Gastrocnemius medialis (tissue), 4 donors: ENCODE measurements at regions not wholly inside any gene's neighbourhood (a gene's known extent, or its start where the extent isn't known, plus 50 kb on each side); places are given as distances from the start of the nearest gene placed in this dataset.
"Not testable (repeated sequence)": the region's sequence is repeated elsewhere in the genome, so short reads cannot be mapped to it uniquely, and the experiment has no call there.

Source experiments
- ATAC-seq, 2 donors: fragments of 150-250 bp; one replicate each; pipeline ENCODE4 v1.9.1; 2016
- DNase-seq, 2 donors: peaks; one replicate each; pipeline ENCODE4 v3.0.0-alpha.2; 2019
- H3K27ac ChIP-seq, 4 donors: fragments of 200-600 bp; sonication (generic); 1 replicate in 1 of 4; 2 replicates in 3 of 4; pipeline ENCODE4 v1.5.1; 2016 to 2018; ENCODE audit warnings: mild to moderate bottlenecking in 2 of 4, moderate library complexity in 1 of 4
- H3K27me3 ChIP-seq, 3 donors: fragments of 200-600 bp; sonication (generic) in 2 of 3; 1 replicate in 1 of 3; 2 replicates in 2 of 3; pipeline versions ENCODE4 v1.5.1 to v1.6.0; 2016 to 2019; ENCODE audit warnings: mild to moderate bottlenecking in 1 of 3, moderate library complexity in 1 of 3
- H3K36me3 ChIP-seq, 2 donors: fragments of 200-600 bp; sonication (generic) in 1 of 2; one replicate each; pipeline ENCODE4 v1.5.1; 2017 to 2018
- H3K4me1 ChIP-seq, 2 donors: fragments of 200-600 bp; sonication (generic) in 1 of 2; one replicate each; pipeline ENCODE4 v1.5.1; 2016 to 2017; ENCODE audit warnings: mild to moderate bottlenecking in 2 of 2
- H3K4me3 ChIP-seq, 4 donors: fragments of 200-600 bp; sonication (generic) in 3 of 4; 1 replicate in 1 of 4; 2 replicates in 3 of 4; pipeline ENCODE4 v1.5.1; 2016 to 2019; ENCODE audit warnings: mild to moderate bottlenecking in 2 of 4
- H3K9me3 ChIP-seq, 3 donors: fragments of 200-600 bp; sonication (generic) in 2 of 3; 1 replicate in 1 of 3; 2 replicates in 2 of 3; pipeline ENCODE4 v1.5.1; 2016 to 2019
- CTCF ChIP-seq, 5 experiments: fragments of 450-650 bp in 3 of 5; fragments of 200-600 bp in 2 of 5; sonication (generic) in 2 of 5; IDR thresholded peaks in 4 of 5; conservative IDR thresholded peaks in 1 of 5; 1 replicate in 4 of 5; 2 replicates in 1 of 5; pipeline ENCODE4 v1.5.1; 2016 to 2019; ENCODE audit warnings: antibody characterized with exemption in 5 of 5, mild to moderate bottlenecking in 3 of 5, moderate library complexity in 3 of 5
- POLR2A ChIP-seq, 2 donors: fragments of 450-650 bp; IDR thresholded peaks; one replicate each; pipeline ENCODE4 v1.6.1; 2017; ENCODE audit warnings: antibody characterized with exemption in 2 of 2, mild to moderate bottlenecking in 2 of 2, moderate library complexity in 2 of 2
- in situ Hi-C, 4 donors: fragments of 200-750 bp; cut with MboI; loops; one replicate each; pipeline versions ENCODE4 v1.15.0 to v1.8.0; 2017; ENCODE audit warnings: low sequenced_read_pairs in 4 of 4
- intact Hi-C: fragments of 100-400 bp; cut with DNase I; formaldehyde crosslinking; loops from one replicate; pipeline ENCODE4 v1.15.1; 2023; ENCODE audit warnings: low total_unique reads

- H3K27me3 ChIP-seq, H3K36me3 ChIP-seq, H3K9me3 ChIP-seq, intact Hi-C loops, in situ Hi-C loops: not testable (repeated sequence)
- peaks cover 33 to 36% of the 10 kb centered on the region in 2 donors for H3K4me1 ChIP-seq
- peak overlapping the region; percentile 61 to 78 (median 74) for H3K4me3 ChIP-seq
- DNase-seq = peak; percentile 93 to 96
- TF ChIP-seq POLR2A (IDR thresholded peaks at IDR 0.05) = peak; percentile 71 to 78
- ATAC-seq = peak; percentile 80 to 90
- peak overlapping the region; percentile 84 to 98 (median 94) for H3K27ac ChIP-seq
Measured at GRCh38 chr1:827211-828063, 96.3 kb upstream of the SAMD11 start.

GRCh38 chr1:829324-829723 lies 94.4 kb upstream of the SAMD11 start:
- in situ Hi-C loops, DNase-seq, H3K36me3 ChIP-seq, intact Hi-C loops, H3K9me3 ChIP-seq, ATAC-seq, H3K4me3 ChIP-seq, H3K27me3 ChIP-seq: not testable (repeated sequence)
- Histone ChIP-seq H3K4me1 (peaks cover 33 to 36% of the 10 kb centered on the region in 2 donors), H3K27ac (peak overlapping the region; percentile 76 to 83 (median 78))

DNA sequence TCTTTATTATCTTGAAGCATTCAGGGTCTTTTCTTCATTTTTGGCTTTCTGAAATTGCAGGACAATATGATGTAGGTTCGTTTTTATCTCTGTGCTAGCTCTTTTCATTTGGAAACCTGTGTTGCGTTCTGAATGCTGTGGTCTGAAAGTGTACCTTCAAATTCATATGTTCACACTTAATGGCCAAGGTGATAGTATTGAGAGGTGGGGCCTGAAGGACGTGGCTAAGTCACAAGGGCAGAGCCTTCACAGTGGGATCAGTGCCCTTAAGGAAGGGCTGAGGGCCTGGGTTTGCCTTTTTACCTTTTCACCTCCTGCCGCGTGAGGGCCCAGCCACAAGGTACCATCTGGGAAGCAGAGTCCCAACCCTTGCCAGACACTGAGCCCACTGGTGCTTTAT lies 93.8 kb upstream of the SAMD11 start:
- peaks cover 33 to 34% of the 10 kb centered on the region in 2 donors for H3K4me1 ChIP-seq
- H3K36me3 ChIP-seq, intact Hi-C loops, H3K9me3 ChIP-seq, ATAC-seq, H3K4me3 ChIP-seq, H3K27me3 ChIP-seq, DNase-seq, in situ Hi-C loops: not testable (repeated sequence)
- H3K27ac ChIP-seq = peak overlapping the region; percentile 76 to 83 (median 78)

- H3K27me3 ChIP-seq, H3K36me3 ChIP-seq, H3K4me3 ChIP-seq, in situ Hi-C loops, H3K9me3 ChIP-seq, intact Hi-C loops: not testable (repeated sequence)
- peak in 1 of 2 donors; percentile 75 for DNase-seq
- ATAC-seq = peak in 1 of 2 donors; percentile 41
- Histone ChIP-seq H3K27ac (peak overlapping the region in 2 of 4 donors; percentile 77 to 80), H3K4me1 (peaks cover 30 to 31% of the 10 kb centered on the region in 2 donors)
Measured at GRCh38 chr1:830750-831149, 93.0 kb upstream of the SAMD11 start.

GRCh38 chr1:831522-831921 lies 92.2 kb upstream of the SAMD11 start:
- DNase-seq = no peak
- Histone ChIP-seq H3K27me3 (no peaks in the 10 kb centered on the region), H3K4me1 (peaks cover 32 to 33% of the 10 kb centered on the region in 2 donors), H3K27ac (peak overlapping the region; percentile 77 to 78 (median 78)), H3K4me3 (no peak overlapping the region), H3K9me3 (no peaks in the 10 kb centered on the region), H3K36me3 (peaks cover 0 to 8% of the 10 kb centered on the region in 2 donors)
- intact Hi-C loops = no loop called here
- ATAC-seq = no peak
- in situ Hi-C loops = no loop called here
- no peak for TF ChIP-seq CTCF (IDR thresholded peaks at IDR 0.05 in 4 of 5, conservative IDR thresholded peaks at IDR 0.05 in 1 of 5)
- no peak for TF ChIP-seq POLR2A (IDR thresholded peaks at IDR 0.05)

GRCh38 chr1:832136-832535 lies 91.6 kb upstream of the SAMD11 start:
- in situ Hi-C loops (no loop called here), intact Hi-C loops (no loop called here)
- Histone ChIP-seq H3K4me3 (no peak overlapping the region), H3K27ac (peak overlapping the region; percentile 77 to 78 (median 78)), H3K9me3 (no peaks in the 10 kb centered on the region), H3K27me3 (no peaks in the 10 kb centered on the region), H3K4me1 (peaks cover 34 to 35% of the 10 kb centered on the region in 2 donors), H3K36me3 (peaks cover 0 to 8% of the 10 kb centered on the region in 2 donors)
- DNase-seq = no peak
- TF ChIP-seq CTCF (IDR thresholded peaks at IDR 0.05 in 4 of 5, conservative IDR thresholded peaks at IDR 0.05 in 1 of 5) = no peak
- no peak for TF ChIP-seq POLR2A (IDR thresholded peaks at IDR 0.05)
- ATAC-seq = no peak

DNA sequence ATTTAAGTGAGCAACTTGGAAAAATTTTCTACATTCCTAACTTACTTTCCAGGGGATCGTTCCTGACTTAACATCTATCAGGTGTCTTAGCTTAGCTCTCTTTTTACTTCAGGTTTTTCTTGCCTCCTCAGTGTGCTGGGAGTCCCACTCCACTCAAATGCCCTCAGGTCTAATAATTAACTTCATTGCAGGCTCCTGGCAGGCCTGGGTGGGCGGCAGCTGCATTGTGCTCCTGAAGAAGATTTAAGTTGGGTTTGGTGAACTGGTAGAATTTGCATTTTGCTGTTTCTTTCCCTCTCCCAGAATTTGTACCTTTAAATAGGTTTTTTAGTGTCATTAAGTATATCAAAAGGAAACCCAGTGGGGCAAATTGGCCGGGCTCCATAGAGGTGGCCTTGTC lies 90.5 kb upstream of the SAMD11 start:
- peaks cover 34 to 35% of the 10 kb centered on the region in 2 donors for H3K4me1 ChIP-seq
- H3K4me3 ChIP-seq, DNase-seq, H3K27me3 ChIP-seq, H3K9me3 ChIP-seq, in situ Hi-C loops, H3K36me3 ChIP-seq, ATAC-seq, intact Hi-C loops: not testable (repeated sequence)
- H3K27ac ChIP-seq = peak overlapping the region; percentile 37 to 78 (median 54)

DNA sequence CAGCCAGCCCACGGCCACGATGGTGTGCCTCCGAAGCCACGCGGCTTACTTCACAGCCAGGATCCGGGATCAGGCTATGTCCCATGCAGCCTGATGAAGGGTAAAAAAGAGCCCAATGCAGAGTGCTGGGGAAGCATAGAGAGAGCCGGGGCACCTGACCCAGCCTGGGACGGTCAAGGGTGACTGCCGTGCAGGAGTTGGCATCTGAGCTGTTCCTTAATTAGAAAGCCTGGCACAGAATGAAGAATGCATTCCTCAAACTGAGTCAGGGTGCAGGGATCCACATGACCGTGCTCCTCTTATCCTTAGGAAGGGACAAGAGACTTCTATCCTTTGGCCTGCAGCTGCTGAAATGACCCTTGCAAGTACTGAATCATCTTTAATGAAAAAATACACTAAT lies 88.2 kb upstream of the SAMD11 start:
- H3K4me3 ChIP-seq, H3K27me3 ChIP-seq, intact Hi-C loops, H3K9me3 ChIP-seq, H3K36me3 ChIP-seq, in situ Hi-C loops: not testable (repeated sequence)
- peak; percentile 92 to 98 for ATAC-seq
- Histone ChIP-seq H3K4me1 (peaks cover 18 to 21% of the 10 kb centered on the region in 2 donors), H3K27ac (peak overlapping the region; percentile 66 to 78 (median 72))
- peak; percentile 60 to 82 for DNase-seq

GRCh38 chr1:837601-838000 lies 86.1 kb upstream of the SAMD11 start:
- Histone ChIP-seq H3K4me1 (peaks cover 9 to 10% of the 10 kb centered on the region in 2 donors), H3K36me3 (peaks cover 0 to 16% of the 10 kb centered on the region in 2 donors)
- H3K27me3 ChIP-seq, H3K4me3 ChIP-seq, in situ Hi-C loops, DNase-seq, intact Hi-C loops, H3K9me3 ChIP-seq, H3K27ac ChIP-seq, ATAC-seq: not testable (repeated sequence)

DNA sequence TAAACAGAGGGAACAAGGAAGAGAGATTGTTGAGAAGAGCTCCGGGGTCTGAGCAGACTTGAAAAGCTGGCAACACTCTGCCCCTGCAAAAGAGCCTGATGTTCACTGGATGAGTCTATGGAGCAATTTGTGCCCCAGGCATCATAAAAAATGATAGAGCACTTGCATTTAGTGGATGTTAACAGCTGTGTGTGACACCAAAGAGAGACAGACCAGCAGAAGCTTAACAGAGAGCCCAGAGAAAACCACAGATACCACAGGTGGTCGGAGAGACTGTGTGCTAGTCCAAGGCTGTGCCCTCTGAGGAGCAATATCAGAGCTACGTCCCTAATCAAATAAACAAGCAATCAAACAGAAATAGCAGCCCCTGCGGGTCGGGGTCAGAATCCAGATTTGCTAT lies 85.4 kb upstream of the SAMD11 start:
- H3K27ac ChIP-seq, H3K4me3 ChIP-seq, ATAC-seq, H3K9me3 ChIP-seq, in situ Hi-C loops, intact Hi-C loops, H3K27me3 ChIP-seq, DNase-seq: not testable (repeated sequence)
- Histone ChIP-seq H3K4me1 (peaks cover 9 to 10% of the 10 kb centered on the region in 2 donors), H3K36me3 (peaks cover 0 to 16% of the 10 kb centered on the region in 2 donors)
